ENCODE measurements at regions not wholly inside any gene's neighbourhood (a gene's known extent, or its start where the extent isn't known, plus 50 kb on each side); places are given as distances from the start of the nearest gene placed in this dataset.

GRCh38 chr2:65691816-65692215 is 259.4 kb upstream of the SPRED2 start:
- Histone ChIP-seq H3K27ac (no peak overlapping the region), H3K4me3 (no peak overlapping the region), H3K4me1 (no peaks in the 10 kb centered on the region), H3K36me3 (no peaks in the 10 kb centered on the region), H3K9me3 (no peaks in the 10 kb centered on the region), H3K27me3 (no peaks in the 10 kb centered on the region)
- intact Hi-C loops (cut with DNase I; ENCODE audit: low total_unique reads): no loop called here
- no peak for DNase-seq
- no peak for TF ChIP-seq POLR2A (IDR thresholded peaks at IDR 0.05)
- no peak for TF ChIP-seq CTCF (IDR thresholded peaks at IDR 0.05)

GRCh38 chr2:65688141-65688886 is 255.9 kb upstream of the SPRED2 start:
- intact Hi-C loops (cut with DNase I; ENCODE audit: low total_unique reads): no loop called here
- Histone ChIP-seq H3K9me3 (no peaks in the 10 kb centered on the region), H3K4me1 (no peaks in the 10 kb centered on the region), H3K36me3 (no peaks in the 10 kb centered on the region), H3K27ac (no peak overlapping the region), H3K4me3 (no peak overlapping the region), H3K27me3 (no peaks in the 10 kb centered on the region)
- TF ChIP-seq POLR2A (IDR thresholded peaks at IDR 0.05): no peak
- TF ChIP-seq CTCF (IDR thresholded peaks at IDR 0.05): no peak
- DNase-seq: no peak

- intact Hi-C loops (cut with DNase I; ENCODE audit: low total_unique reads): no loop called here
- TF ChIP-seq POLR2A (IDR thresholded peaks at IDR 0.05) (no peak), CTCF (IDR thresholded peaks at IDR 0.05) (no peak)
- H3K4me1 ChIP-seq: no peaks in the 10 kb centered on the region
- no peak overlapping the region for H3K4me3 ChIP-seq
- H3K36me3 ChIP-seq: no peaks in the 10 kb centered on the region
- no peak overlapping the region for H3K27ac ChIP-seq
- H3K27me3 ChIP-seq: no peaks in the 10 kb centered on the region
- H3K9me3 ChIP-seq: no peaks in the 10 kb centered on the region
- no peak for DNase-seq
These were observed 255.2 kb upstream of the SPRED2 start for GRCh38 chr2:65687614-65688013.

- intact Hi-C loops (cut with DNase I; ENCODE audit: low total_unique reads): no loop called here
- TF ChIP-seq CTCF (IDR thresholded peaks at IDR 0.05) (no peak), POLR2A (IDR thresholded peaks at IDR 0.05) (no peak)
- Histone ChIP-seq H3K9me3 (no peaks in the 10 kb centered on the region), H3K27me3 (no peaks in the 10 kb centered on the region), H3K4me3 (no peak overlapping the region), H3K27ac (no peak overlapping the region), H3K4me1 (no peaks in the 10 kb centered on the region), H3K36me3 (no peaks in the 10 kb centered on the region)
- no peak for DNase-seq
These were observed 254.6 kb upstream of the SPRED2 start for GRCh38 chr2:65686928-65687521.

GRCh38 chr2:65681503-65681902 is 249.1 kb upstream of the SPRED2 start:
- Histone ChIP-seq H3K27ac (no peak overlapping the region), H3K27me3 (no peaks in the 10 kb centered on the region), H3K36me3 (no peaks in the 10 kb centered on the region), H3K4me3 (no peak overlapping the region), H3K9me3 (no peaks in the 10 kb centered on the region), H3K4me1 (no peaks in the 10 kb centered on the region)
- intact Hi-C loops (cut with DNase I; ENCODE audit: low total_unique reads): no loop called here
- DNase-seq: no peak
- TF ChIP-seq CTCF (IDR thresholded peaks at IDR 0.05): no peak
- TF ChIP-seq POLR2A (IDR thresholded peaks at IDR 0.05): no peak
